Keratinocyte (primary cell): ENCODE measurements at regions not wholly inside any gene's neighbourhood (a gene's known extent, or its start where the extent isn't known, plus 50 kb on each side); places are given as distances from the start of the nearest gene placed in this dataset.

Source experiments
- DNase-seq: peaks from one replicate; pipeline ENCODE4 v3.0.0-alpha.2; 2011; ENCODE audit warnings: low read depth, missing footprints, low spot score
- FAIRE-seq: peaks from 2 replicates; lab custom pipeline; 2011; peaks lifted over from hg19 to GRCh38; lab: Jason Lieb, UNC
- H2AFZ ChIP-seq: 2 replicates; pipeline ENCODE4 v1.6.0; 2012; ENCODE audit warnings: low read length, control low read depth, inconsistent platforms; ENCODE audit not compliant: control insufficient read depth
- H3K27ac ChIP-seq: 2 replicates; pipeline ENCODE4 v1.5.1; 2011; ENCODE audit warnings: low read length; ENCODE audit not compliant: control insufficient read depth, insufficient read depth
- H3K27me3 ChIP-seq: 3 replicates; pipeline ENCODE4 v1.6.0; 2011; ENCODE audit warnings: low read length; ENCODE audit not compliant: control insufficient read depth, insufficient read depth; ENCODE audit errors: extremely low read depth
- H3K36me3 ChIP-seq, 2 experiments: 2 replicates in 1 of 2; 3 replicates in 1 of 2; pipeline ENCODE4 v1.5.1; 2011; ENCODE audit warnings: low read length in 2 of 2, mild to moderate bottlenecking in 1 of 2; ENCODE audit not compliant: control insufficient read depth in 2 of 2, insufficient read depth in 2 of 2; ENCODE audit errors: extremely low read depth in 1 of 2
- H3K4me1 ChIP-seq: 3 replicates; pipeline ENCODE4 v1.5.1; 2011; ENCODE audit warnings: low read length; ENCODE audit not compliant: control insufficient read depth, insufficient read depth; ENCODE audit errors: extremely low read depth
- H3K4me2 ChIP-seq: 3 replicates; pipeline ENCODE4 v1.6.0; 2011; ENCODE audit warnings: low read depth, low read length; ENCODE audit not compliant: control insufficient read depth, insufficient read depth; ENCODE audit errors: extremely low read depth
- H3K4me3 ChIP-seq, 3 experiments: fragments of 200-600 bp in 1 of 3; sonication (generic) in 1 of 3; 2 replicates in 2 of 3; 3 replicates in 1 of 3; pipeline ENCODE4 v1.5.1; 2011 to 2016; ENCODE audit warnings: low read length in 3 of 3, mild to moderate bottlenecking in 3 of 3, control low read depth in 2 of 3, inconsistent platforms in 1 of 3, low read depth in 1 of 3, mixed read lengths in 1 of 3, mixed run types in 1 of 3, moderate library complexity in 1 of 3; ENCODE audit not compliant: control insufficient read depth in 2 of 3, insufficient read depth in 2 of 3; ENCODE audit errors: extremely low read depth in 1 of 3
- H3K79me2 ChIP-seq: 2 replicates; pipeline ENCODE4 v1.6.0; 2012; ENCODE audit warnings: low read length; ENCODE audit not compliant: control insufficient read depth, insufficient read depth
- H3K9ac ChIP-seq: 3 replicates; pipeline ENCODE4 v1.6.0; 2011; ENCODE audit warnings: low read length; ENCODE audit not compliant: control insufficient read depth, insufficient read depth; ENCODE audit errors: extremely low read depth
- H3K9me1 ChIP-seq: 3 replicates; pipeline ENCODE4 v1.6.0; 2011; ENCODE audit warnings: low read length; ENCODE audit not compliant: control insufficient read depth, insufficient read depth; ENCODE audit errors: extremely low read depth
- H3K9me3 ChIP-seq: 2 replicates; pipeline ENCODE4 v1.5.1; 2012; ENCODE audit warnings: low read depth, low read length; ENCODE audit not compliant: control insufficient read depth
- H4K20me1 ChIP-seq: 3 replicates; pipeline ENCODE4 v1.6.0; 2011; ENCODE audit warnings: low read length; ENCODE audit not compliant: control insufficient read depth, insufficient read depth; ENCODE audit errors: extremely low read depth
- EZH2 ChIP-seq: IDR thresholded peaks from one replicate; pipeline ENCODE4 v1.6.1; 2012; ENCODE audit warnings: inconsistent platforms, mild to moderate bottlenecking, low read length, moderate library complexity
- dilution Hi-C: fragments of 300-500 bp; cut with MboI; formaldehyde crosslinking; loops from one replicate; pipeline ENCODE4 v1.7.0; 2020; ENCODE audit warnings: low sequenced_read_pairs; ENCODE audit not compliant: extremely low pct_ligation_motif_present
- TF ChIP-seq, protein P1 (sequence below), 3 experiments: IDR thresholded peaks in 1 of 3; conservative IDR thresholded peaks in 1 of 3; optimal IDR thresholded peaks in 1 of 3; 2 replicates in 2 of 3; 3 replicates in 1 of 3; pipeline versions ENCODE3 to v1.5.1; 2011; ENCODE audit warnings: low read length in 3 of 3, mild to moderate bottlenecking in 3 of 3, moderate library complexity in 2 of 3, control low read depth in 1 of 3, inconsistent platforms in 1 of 3; ENCODE audit not compliant: insufficient read depth in 2 of 3; ENCODE audit errors: extremely low read depth in 1 of 3

DNA sequence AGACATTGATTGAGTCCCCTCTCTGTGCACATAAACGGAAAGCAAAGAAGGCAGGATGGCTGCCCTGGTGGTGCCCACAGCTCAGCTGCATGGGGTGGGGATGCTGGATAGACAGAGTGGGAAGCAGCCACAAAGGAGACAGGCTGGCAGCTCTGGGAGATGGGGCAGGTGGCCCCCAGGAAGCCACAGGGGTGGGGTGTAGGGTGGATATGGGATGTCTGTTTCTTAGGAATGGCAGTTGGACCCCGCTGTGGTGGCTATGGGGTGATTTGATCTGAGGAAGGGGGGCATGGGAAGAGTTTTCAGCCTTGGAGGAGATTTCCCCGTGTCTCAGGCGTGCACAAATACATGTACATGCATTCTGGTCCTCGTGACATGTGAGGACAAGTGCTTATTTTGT lies 50.2 kb upstream of the VDAC1 start:
- no peak overlapping the region for H3K4me3 ChIP-seq
- dilution Hi-C loops: no loop called here

More for the DNA sequence above, 50.2 kb upstream of the VDAC1 start:
- no peaks in the 10 kb centered on the region for H4K20me1 ChIP-seq
- H3K9me1 ChIP-seq: no peaks in the 10 kb centered on the region
- H3K9ac ChIP-seq: no peak overlapping the region
- no peaks in the 10 kb centered on the region for H3K36me3 ChIP-seq
- H3K4me1 ChIP-seq: peaks cover 29% of the 10 kb centered on the region
- H3K27me3 ChIP-seq: no peaks in the 10 kb centered on the region
- DNase-seq (no peak), FAIRE-seq (no peak)
- no peak for TF ChIP-seq EZH2
- TF ChIP-seq, protein P1, sequence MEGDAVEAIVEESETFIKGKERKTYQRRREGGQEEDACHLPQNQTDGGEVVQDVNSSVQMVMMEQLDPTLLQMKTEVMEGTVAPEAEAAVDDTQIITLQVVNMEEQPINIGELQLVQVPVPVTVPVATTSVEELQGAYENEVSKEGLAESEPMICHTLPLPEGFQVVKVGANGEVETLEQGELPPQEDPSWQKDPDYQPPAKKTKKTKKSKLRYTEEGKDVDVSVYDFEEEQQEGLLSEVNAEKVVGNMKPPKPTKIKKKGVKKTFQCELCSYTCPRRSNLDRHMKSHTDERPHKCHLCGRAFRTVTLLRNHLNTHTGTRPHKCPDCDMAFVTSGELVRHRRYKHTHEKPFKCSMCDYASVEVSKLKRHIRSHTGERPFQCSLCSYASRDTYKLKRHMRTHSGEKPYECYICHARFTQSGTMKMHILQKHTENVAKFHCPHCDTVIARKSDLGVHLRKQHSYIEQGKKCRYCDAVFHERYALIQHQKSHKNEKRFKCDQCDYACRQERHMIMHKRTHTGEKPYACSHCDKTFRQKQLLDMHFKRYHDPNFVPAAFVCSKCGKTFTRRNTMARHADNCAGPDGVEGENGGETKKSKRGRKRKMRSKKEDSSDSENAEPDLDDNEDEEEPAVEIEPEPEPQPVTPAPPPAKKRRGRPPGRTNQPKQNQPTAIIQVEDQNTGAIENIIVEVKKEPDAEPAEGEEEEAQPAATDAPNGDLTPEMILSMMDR (optimal IDR thresholded peaks at IDR 0.05 in 1 of 3, IDR thresholded peaks at IDR 0.05 in 1 of 3, conservative IDR thresholded peaks at IDR 0.05 in 1 of 3; ENCODE audit: extremely low read depth in 1 of 3, insufficient read depth in 2 of 3, low read length in 3 of 3): no peak
- no peaks in the 10 kb centered on the region for H3K9me3 ChIP-seq
- H3K4me2 ChIP-seq: no peak overlapping the region
- H3K27ac ChIP-seq: no peak overlapping the region
- no peak overlapping the region for H2AFZ ChIP-seq
- no peaks in the 10 kb centered on the region for H3K79me2 ChIP-seq
